B cell (primary cell): ENCODE measurements at regions not wholly inside any gene's neighbourhood (a gene's known extent, or its start where the extent isn't known, plus 50 kb on each side); places are given as distances from the start of the nearest gene placed in this dataset.

Experiments used
- CTCF ChIP-seq: fragments of 200-600 bp; IDR thresholded peaks from one replicate; pipeline ENCODE4 v1.8.0; 2022; ENCODE audit warnings: antibody characterized with exemption, mild to moderate bottlenecking
- EZH2 ChIP-seq: IDR thresholded peaks from 2 replicates; pipeline ENCODE4 v1.6.1; 2012; ENCODE audit warnings: borderline replicate concordance, low read depth, mild to moderate bottlenecking, moderate library complexity, low read length; ENCODE audit not compliant: insufficient read depth, poor library complexity, severe bottlenecking

GRCh38 chr1:208524376-208524775, 280.2 kb upstream of the PLXNA2 start:
- TF ChIP-seq CTCF (no peak), EZH2 (no peak)
